GM10266 (cell line): ENCODE measurements at regions not wholly inside any gene's neighbourhood (a gene's known extent, or its start where the extent isn't known, plus 50 kb on each side); places are given as distances from the start of the nearest gene placed in this dataset.

Experiments
- DNase-seq: peaks from one replicate; pipeline ENCODE4 v3.0.0; 2012; ENCODE audit errors: extremely low spot score
- CTCF ChIP-seq: IDR thresholded peaks from 2 replicates; pipeline ENCODE4 v1.5.1; 2012; ENCODE audit warnings: mild to moderate bottlenecking, low read depth; ENCODE audit not compliant: control insufficient read depth, insufficient read depth; ENCODE audit errors: missing control alignments

- TF ChIP-seq CTCF: no peak
Measured at GRCh38 chr2:146777181-146777580, 1067.6 kb upstream of the ACVR2A start.

GRCh38 chr2:146776596-146776995, 1068.2 kb upstream of the ACVR2A start:
- TF ChIP-seq CTCF: no peak
- DNase-seq: no peak

More at GRCh38 chr2:146777181-146777580, 1067.6 kb upstream of the ACVR2A start:
- no peak for DNase-seq

- DNase-seq: no peak
- TF ChIP-seq CTCF: no peak
Measured at GRCh38 chr2:146771531-146771930, 1073.3 kb upstream of the ACVR2A start.

GRCh38 chr2:146764301-146764700, 1080.5 kb upstream of the ACVR2A start:
- no peak for DNase-seq
- TF ChIP-seq CTCF: no peak

- TF ChIP-seq CTCF: no peak
- DNase-seq: no peak
Measured at GRCh38 chr2:146762786-146763185, 1082.0 kb upstream of the ACVR2A start.

- TF ChIP-seq CTCF: no peak
- no peak for DNase-seq
Measured at GRCh38 chr2:146754606-146755005, 1090.2 kb upstream of the ACVR2A start.

- no peak for TF ChIP-seq CTCF
- DNase-seq: no peak
Measured at GRCh38 chr2:146748046-146748445, 1096.8 kb upstream of the ACVR2A start.
